Astrocyte (in vitro differentiated cells and primary cell): ENCODE measurements at regions not wholly inside any gene's neighbourhood (a gene's known extent, or its start where the extent isn't known, plus 50 kb on each side); places are given as distances from the start of the nearest gene placed in this dataset.

Experiments used
- DNase-seq: peaks from one replicate; pipeline ENCODE4 v3.0.0-alpha.2; 2010; ENCODE audit warnings: low read depth
- FAIRE-seq: peaks from 2 replicates; lab custom pipeline; 2011; peaks lifted over from hg19 to GRCh38; lab: Jason Lieb, UNC
- H2AFZ ChIP-seq: 2 replicates; pipeline ENCODE4 v1.6.0; 2012; ENCODE audit warnings: low read depth, low read length, inconsistent platforms
- H3K27ac ChIP-seq: 2 replicates; pipeline ENCODE4 v1.5.1; 2011; ENCODE audit warnings: low read depth, low read length, inconsistent platforms
- H3K27me3 ChIP-seq: 2 replicates; pipeline ENCODE4 v1.6.0; 2011; ENCODE audit warnings: low read length, inconsistent platforms; ENCODE audit not compliant: insufficient read depth
- H3K36me3 ChIP-seq: 2 replicates; pipeline ENCODE4 v1.5.1; 2011; ENCODE audit warnings: low read length, inconsistent platforms; ENCODE audit not compliant: insufficient read depth
- H3K4me1 ChIP-seq: 2 replicates; pipeline ENCODE4 v1.5.1; 2011; ENCODE audit warnings: low read length, inconsistent platforms; ENCODE audit not compliant: insufficient read depth
- H3K4me2 ChIP-seq: 2 replicates; pipeline ENCODE4 v1.6.0; 2012; ENCODE audit warnings: low read length, inconsistent platforms
- H3K4me3 ChIP-seq: 2 replicates; pipeline ENCODE4 v1.5.1; 2011; ENCODE audit warnings: low read depth, mild to moderate bottlenecking, low read length, inconsistent platforms; ENCODE audit not compliant: insufficient read depth
- H3K79me2 ChIP-seq: 2 replicates; pipeline ENCODE4 v1.6.0; 2012; ENCODE audit warnings: mild to moderate bottlenecking, low read length, inconsistent platforms; ENCODE audit not compliant: insufficient read depth
- H3K9ac ChIP-seq: 2 replicates; pipeline ENCODE4 v1.6.0; 2012; ENCODE audit warnings: mild to moderate bottlenecking, low read length, inconsistent platforms
- H3K9me3 ChIP-seq: 2 replicates; pipeline ENCODE4 v1.5.1; 2012; ENCODE audit warnings: low read depth, mild to moderate bottlenecking, low read length, inconsistent platforms; ENCODE audit not compliant: insufficient read depth
- H4K20me1 ChIP-seq: 2 replicates; pipeline ENCODE4 v1.6.0; 2012; ENCODE audit warnings: low read length, inconsistent platforms; ENCODE audit not compliant: insufficient read depth
- H3K27ac Mint-ChIP-seq: one replicate; pipeline ENCODE4 v1.8.0; 2021; ENCODE audit warnings: mild to moderate bottlenecking, mixed read lengths; ENCODE audit not compliant: unreplicated experiment
- H3K27me3 Mint-ChIP-seq: one replicate; pipeline ENCODE4 v1.8.0; 2021; ENCODE audit warnings: low read depth, mixed read lengths; ENCODE audit not compliant: unreplicated experiment
- H3K36me3 Mint-ChIP-seq: one replicate; pipeline ENCODE4 v1.8.0; 2021; ENCODE audit warnings: low read depth, mixed read lengths; ENCODE audit not compliant: unreplicated experiment
- H3K4me1 Mint-ChIP-seq: one replicate; pipeline ENCODE4 v1.8.0; 2021; ENCODE audit warnings: low read depth, mixed read lengths; ENCODE audit not compliant: unreplicated experiment
- H3K4me3 Mint-ChIP-seq: one replicate; pipeline ENCODE4 v1.8.0; 2021; ENCODE audit warnings: mild to moderate bottlenecking, moderate library complexity, mixed read lengths; ENCODE audit not compliant: unreplicated experiment
- H3K9me3 Mint-ChIP-seq: one replicate; pipeline ENCODE4 v1.8.0; 2021; ENCODE audit warnings: mild to moderate bottlenecking, mixed read lengths; ENCODE audit not compliant: unreplicated experiment
- CTCF ChIP-seq: IDR thresholded peaks from 2 replicates; pipeline ENCODE4 v1.5.1; 2011; ENCODE audit warnings: low read depth, mild to moderate bottlenecking, inconsistent platforms, low read length, moderate library complexity; ENCODE audit not compliant: insufficient read depth
- EZH2 ChIP-seq: IDR thresholded peaks from 2 replicates; pipeline ENCODE4 v1.6.1; 2012; ENCODE audit warnings: mild to moderate bottlenecking, low read length, inconsistent platforms; ENCODE audit not compliant: insufficient read depth

- H3K4me3 ChIP-seq = no peak overlapping the region
- no peak for FAIRE-seq
Measured at GRCh38 chr4:16290681-16291420, 64.6 kb upstream of the TAPT1 start.

GRCh38 chr4:16289897-16290554 is 63.8 kb upstream of the TAPT1 start:
- Mint-ChIP-seq H3K36me3 (no peaks in the 10 kb centered on the region), H3K4me1 (peaks cover 2% of the 10 kb centered on the region), H3K9me3 (peaks cover 2% of the 10 kb centered on the region), H3K27ac (peak overlapping the region; percentile 23), H3K4me3 (no peak overlapping the region), H3K27me3 (no peaks in the 10 kb centered on the region)
- peak overlapping the region; percentile 55 for H3K4me2 ChIP-seq
- no peaks in the 10 kb centered on the region for H3K27me3 ChIP-seq
- H3K36me3 ChIP-seq = no peaks in the 10 kb centered on the region
- H3K9me3 ChIP-seq = no peaks in the 10 kb centered on the region
- H3K9ac ChIP-seq = peak overlapping the region; percentile 9
- no peaks in the 10 kb centered on the region for H4K20me1 ChIP-seq
- DNase-seq (peak; percentile 8), FAIRE-seq (peak; percentile 59)
- TF ChIP-seq CTCF (peak; percentile 71), EZH2 (no peak)
- no peak overlapping the region for H3K4me3 ChIP-seq
- no peak overlapping the region for H3K27ac ChIP-seq
- no peaks in the 10 kb centered on the region for H3K79me2 ChIP-seq
- no peak overlapping the region for H2AFZ ChIP-seq
- H3K4me1 ChIP-seq = no peaks in the 10 kb centered on the region

More at GRCh38 chr4:16290681-16291420, 64.6 kb upstream of the TAPT1 start:
- TF ChIP-seq EZH2 = no peak
- TF ChIP-seq CTCF = no peak
- Histone ChIP-seq H3K9ac (no peak overlapping the region), H3K4me2 (no peak overlapping the region), H3K9me3 (no peaks in the 10 kb centered on the region), H3K36me3 (no peaks in the 10 kb centered on the region), H2AFZ (no peak overlapping the region), H4K20me1 (no peaks in the 10 kb centered on the region), H3K27me3 (no peaks in the 10 kb centered on the region), H3K79me2 (no peaks in the 10 kb centered on the region), H3K4me1 (no peaks in the 10 kb centered on the region), H3K27ac (no peak overlapping the region)
- no peak overlapping the region for H3K27ac Mint-ChIP-seq
- H3K4me1 Mint-ChIP-seq = peaks cover 2% of the 10 kb centered on the region
- H3K27me3 Mint-ChIP-seq = no peaks in the 10 kb centered on the region
- H3K9me3 Mint-ChIP-seq = no peaks in the 10 kb centered on the region
- no peak overlapping the region for H3K4me3 Mint-ChIP-seq
- no peaks in the 10 kb centered on the region for H3K36me3 Mint-ChIP-seq
- no peak for DNase-seq

- Mint-ChIP-seq H3K9me3 (peaks cover 25% of the 10 kb centered on the region), H3K36me3 (peaks cover 6% of the 10 kb centered on the region), H3K4me3 (no peak overlapping the region), H3K27me3 (no peaks in the 10 kb centered on the region), H3K4me1 (no peaks in the 10 kb centered on the region), H3K27ac (no peak overlapping the region)
- no peaks in the 10 kb centered on the region for H3K4me1 ChIP-seq
- no peak overlapping the region for H3K9ac ChIP-seq
- no peak overlapping the region for H2AFZ ChIP-seq
- no peak overlapping the region for H3K27ac ChIP-seq
- H3K9me3 ChIP-seq = peaks cover 5% of the 10 kb centered on the region
- DNase-seq (no peak), FAIRE-seq (no peak)
- no peak overlapping the region for H3K4me2 ChIP-seq
- no peaks in the 10 kb centered on the region for H3K79me2 ChIP-seq
- H3K36me3 ChIP-seq = no peaks in the 10 kb centered on the region
- H4K20me1 ChIP-seq = no peaks in the 10 kb centered on the region
- H3K27me3 ChIP-seq = no peaks in the 10 kb centered on the region
- TF ChIP-seq CTCF (no peak), EZH2 (no peak)
- H3K4me3 ChIP-seq = no peak overlapping the region
Measured at GRCh38 chr4:16284050-16284449, 57.8 kb upstream of the TAPT1 start.
